Mammary epithelial cell (primary cell): ENCODE measurements at regions not wholly inside any gene's neighbourhood (a gene's known extent, or its start where the extent isn't known, plus 50 kb on each side); places are given as distances from the start of the nearest gene placed in this dataset.

Experiments used
- EZH2 ChIP-seq: IDR thresholded peaks from 2 replicates; pipeline ENCODE4 v1.6.1; 2012; ENCODE audit warnings: low read length, inconsistent platforms, borderline replicate concordance
- TF ChIP-seq, protein P1 (sequence below), 2 donors: IDR thresholded peaks in 1 of 2; conservative IDR thresholded peaks in 1 of 2; 2 replicates each; pipeline ENCODE4 v1.5.1; 2011 to 2012; ENCODE audit warnings: inconsistent platforms in 2 of 2, low read length in 2 of 2, mild to moderate bottlenecking in 2 of 2, control low read depth in 1 of 2, low read depth in 1 of 2; ENCODE audit not compliant: insufficient read depth in 1 of 2; ENCODE audit errors: extremely low read depth in 1 of 2

DNA sequence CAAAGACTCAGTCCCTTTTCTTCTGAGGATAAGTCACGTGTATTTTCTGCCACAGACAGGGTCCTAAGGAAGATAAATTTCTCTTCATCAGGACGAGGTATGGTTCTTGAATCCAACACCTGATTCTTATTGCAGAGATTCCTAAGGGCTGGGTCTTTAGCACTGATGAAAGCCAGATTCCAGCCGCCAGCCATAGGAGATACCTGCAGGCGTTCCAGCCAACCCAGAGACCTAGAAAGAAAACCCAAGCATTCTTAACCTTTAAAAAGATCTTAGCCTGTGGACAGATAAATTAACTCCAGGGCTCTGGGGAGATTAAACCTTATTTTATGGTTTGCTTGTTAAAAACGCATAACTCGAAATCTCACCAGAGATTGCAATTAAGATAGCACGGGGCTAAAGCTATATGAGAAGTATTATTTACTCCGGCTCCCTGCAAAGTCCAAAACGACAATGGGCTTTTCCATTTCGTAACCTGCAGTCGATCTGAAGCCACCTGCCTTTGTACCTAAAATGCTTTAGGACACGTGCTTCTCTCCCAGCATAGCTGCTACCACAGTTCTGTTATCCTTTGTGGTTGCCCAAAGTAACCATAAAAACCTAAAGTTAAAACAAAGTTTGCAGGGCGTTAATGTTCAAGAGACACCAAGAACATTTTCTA is 104.5 kb downstream of the NXPE2 start:
- TF ChIP-seq, protein P1, sequence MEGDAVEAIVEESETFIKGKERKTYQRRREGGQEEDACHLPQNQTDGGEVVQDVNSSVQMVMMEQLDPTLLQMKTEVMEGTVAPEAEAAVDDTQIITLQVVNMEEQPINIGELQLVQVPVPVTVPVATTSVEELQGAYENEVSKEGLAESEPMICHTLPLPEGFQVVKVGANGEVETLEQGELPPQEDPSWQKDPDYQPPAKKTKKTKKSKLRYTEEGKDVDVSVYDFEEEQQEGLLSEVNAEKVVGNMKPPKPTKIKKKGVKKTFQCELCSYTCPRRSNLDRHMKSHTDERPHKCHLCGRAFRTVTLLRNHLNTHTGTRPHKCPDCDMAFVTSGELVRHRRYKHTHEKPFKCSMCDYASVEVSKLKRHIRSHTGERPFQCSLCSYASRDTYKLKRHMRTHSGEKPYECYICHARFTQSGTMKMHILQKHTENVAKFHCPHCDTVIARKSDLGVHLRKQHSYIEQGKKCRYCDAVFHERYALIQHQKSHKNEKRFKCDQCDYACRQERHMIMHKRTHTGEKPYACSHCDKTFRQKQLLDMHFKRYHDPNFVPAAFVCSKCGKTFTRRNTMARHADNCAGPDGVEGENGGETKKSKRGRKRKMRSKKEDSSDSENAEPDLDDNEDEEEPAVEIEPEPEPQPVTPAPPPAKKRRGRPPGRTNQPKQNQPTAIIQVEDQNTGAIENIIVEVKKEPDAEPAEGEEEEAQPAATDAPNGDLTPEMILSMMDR (conservative IDR thresholded peaks at IDR 0.05 in 1 of 2, IDR thresholded peaks at IDR 0.05 in 1 of 2; ENCODE audit: extremely low read depth in 1 of 2, insufficient read depth in 1 of 2, low read depth in 1 of 2, low read length in 2 of 2) = no peak
- TF ChIP-seq EZH2 = no peak
